HepG2 (cell line): ENCODE measurements at regions not wholly inside any gene's neighbourhood (a gene's known extent, or its start where the extent isn't known, plus 50 kb on each side); places are given as distances from the start of the nearest gene placed in this dataset.
"Not testable (repeated sequence)": the region's sequence is repeated elsewhere in the genome, so short reads cannot be mapped to it uniquely, and the experiment has no call there.

Experiments
- ATAC-seq: fragments of 200-7000 bp; cut with Tn5 transposase; 3 replicates; pipeline ENCODE4 v1.9.1; 2020; ENCODE audit warnings: mild to moderate bottlenecking, moderate library complexity
- BruUV-seq: library from RNA; stranded (reverse); fragments of 400-500 nt; replicated peaks from 2 replicates; lab custom pipeline; 2021; lab: Mats Ljungman, UMichigan
- CTCF ChIA-PET: fragments of 300-600 bp; formaldehyde crosslinking; extraction: SDS; loops from one replicate; lab custom pipeline; 2021; ENCODE audit warnings: low total read pairs, inconsistent platforms, low intra/inter-chr PET ratio; lab: Yijun Ruan, JAX
- POLR2A ChIA-PET: fragments of 350-600 bp; sonication (Branson Sonifier 250); formaldehyde crosslinking; loops from one replicate; lab custom pipeline; 2020; ENCODE audit warnings: antibody characterized with exemption, inconsistent platforms; lab: Yijun Ruan, JAX
- DNase-seq: peaks from one replicate; pipeline ENCODE4 v3.0.0-alpha.2; 2015; ENCODE audit warnings: low spot score
- FAIRE-seq: peaks from 3 replicates; lab custom pipeline; 2011; peaks lifted over from hg19 to GRCh38; lab: Jason Lieb, UNC
- H2AFZ ChIP-seq: one replicate; pipeline ENCODE4 v1.6.1; 2011; ENCODE audit warnings: low read length, inconsistent platforms
- H3K27ac ChIP-seq: fragments of 300-600 bp; 3 replicates; pipeline ENCODE4 v1.8.0; 2011; ENCODE audit warnings: mixed run types, mild to moderate bottlenecking, mixed read lengths, low read length, inconsistent platforms; ENCODE audit not compliant: insufficient read depth; ENCODE audit errors: extremely low read length
- H3K27me3 ChIP-seq, 2 experiments: fragments of 200-600 bp in 1 of 2; 2 replicates in 1 of 2; 3 replicates in 1 of 2; pipeline versions ENCODE4 v1.6.0 to v1.8.0; 2011; ENCODE audit warnings: low read length in 2 of 2, mild to moderate bottlenecking in 2 of 2, moderate library complexity in 2 of 2, inconsistent platforms in 1 of 2; ENCODE audit not compliant: insufficient read depth in 2 of 2, control insufficient read depth in 1 of 2
- H3K36me3 ChIP-seq, 2 experiments: fragments of 200-600 bp in 1 of 2; replicated peaks in 1 of 2; 2 replicates in 1 of 2; 3 replicates in 1 of 2; pipeline versions ENCODE4 v1.5.1 to v1.8.0; 2011; ENCODE audit warnings: low read length in 2 of 2, inconsistent platforms in 1 of 2; ENCODE audit not compliant: insufficient read depth in 2 of 2, control insufficient read depth in 1 of 2
- H3K4me1 ChIP-seq: 2 replicates; pipeline ENCODE4 v1.5.1; 2012; ENCODE audit warnings: low read length, inconsistent platforms; ENCODE audit not compliant: insufficient read depth
- H3K4me2 ChIP-seq: 2 replicates; pipeline ENCODE4 v1.6.0; 2011; ENCODE audit warnings: low read depth, low read length, inconsistent platforms
- H3K4me3 ChIP-seq, 3 experiments: fragments of 200-600 bp in 1 of 3; sonication (generic), shearing (Covaris generic) in 1 of 3; replicated peaks in 1 of 3; 2 replicates each; pipeline ENCODE4 v1.5.1; 2011 to 2016; ENCODE audit warnings: low read length in 3 of 3, inconsistent platforms in 2 of 3, low read depth in 2 of 3, mild to moderate bottlenecking in 2 of 3, control low read depth in 1 of 3, mixed read lengths in 1 of 3; ENCODE audit not compliant: insufficient read depth in 1 of 3
- H3K79me2 ChIP-seq: one replicate; pipeline ENCODE4 v1.6.1; 2011; ENCODE audit warnings: low read length, inconsistent platforms; ENCODE audit not compliant: insufficient read depth
- H3K9ac ChIP-seq: 2 replicates; pipeline ENCODE4 v1.6.0; 2011; ENCODE audit warnings: mild to moderate bottlenecking, low read depth, low read length, inconsistent platforms; ENCODE audit not compliant: insufficient read depth
- H3K9me3 ChIP-seq: 2 replicates; pipeline ENCODE4 v1.5.1; 2012; ENCODE audit warnings: mild to moderate bottlenecking, low read length
- H4K20me1 ChIP-seq: 2 replicates; pipeline ENCODE4 v1.6.0; 2011; ENCODE audit warnings: inconsistent platforms, mild to moderate bottlenecking, low read length, moderate library complexity; ENCODE audit not compliant: insufficient read depth
- CHCHD3 ChIP-seq: sonication (generic); formaldehyde crosslinking; IDR thresholded peaks from 2 replicates; pipeline ENCODE4 v1.8.0; 2022; ENCODE audit warnings: mild to moderate bottlenecking, missing genetic modification reagents, moderate library complexity
- NONO ChIP-seq, 2 experiments: fragments of 450-650 bp in 1 of 2; sonication (generic) in 1 of 2; formaldehyde crosslinking in 1 of 2; IDR thresholded peaks in 1 of 2; conservative IDR thresholded peaks in 1 of 2; 2 replicates each; pipeline versions ENCODE4 v1.6.1 to v1.8.0; 2017 to 2022; ENCODE audit warnings: mild to moderate bottlenecking in 1 of 2, missing genetic modification reagents in 1 of 2, moderate library complexity in 1 of 2
- SCMH1 ChIP-seq: sonication (generic); formaldehyde crosslinking; IDR thresholded peaks from 2 replicates; pipeline ENCODE4 v1.9.0; 2021; ENCODE audit warnings: missing genetic modification reagents, mild to moderate bottlenecking, borderline replicate concordance
- SOX5 ChIP-seq: IDR thresholded peaks from 2 replicates; pipeline ENCODE4 v1.6.1; 2016; ENCODE audit warnings: borderline replicate concordance
- ZC3H4 ChIP-seq: sonication (generic); formaldehyde crosslinking; IDR thresholded peaks from 2 replicates; pipeline ENCODE4 v1.4.0; 2020; ENCODE audit warnings: missing genetic modification reagents, borderline replicate concordance
- ZNF772 ChIP-seq: sonication (generic); formaldehyde crosslinking; IDR thresholded peaks from 2 replicates; pipeline ENCODE4 v1.5.0; 2020; ENCODE audit warnings: mild to moderate bottlenecking, missing genetic modification reagents
- ZNF790 ChIP-seq: sonication (generic); formaldehyde crosslinking; IDR thresholded peaks from 2 replicates; pipeline ENCODE4 v1.8.0; 2022; ENCODE audit warnings: missing genetic modification reagents, mild to moderate bottlenecking, borderline replicate concordance
- WGBS: methylation state at CpG from one replicate; pipeline ENCODE4 v1.1.6; 2017; ENCODE audit warnings: low lambda C conversion rate; 5-methylcytosine and 5-hydroxymethylcytosine counted together
- in situ Hi-C: cut with HindIII; loops from 2 replicates; pipeline ENCODE4 v1.10.0; 2017; ENCODE audit warnings: low pct_unique_long_range_greater_than_20kb; ENCODE audit not compliant: extremely low pct_ligation_motif_present
- intact Hi-C: fragments of 100-400 bp; cut with micrococcal nuclease; formaldehyde crosslinking; loops from one replicate; pipeline ENCODE4 v1.10.0; 2022; ENCODE audit not compliant: unreplicated experiment
- TF ChIP-seq, protein P1 (sequence below): sonication (generic); formaldehyde crosslinking; IDR thresholded peaks from 2 replicates; pipeline ENCODE4 v1.4.0; 2020; ENCODE audit warnings: mild to moderate bottlenecking, missing genetic modification reagents
- TF ChIP-seq, protein P2 (sequence below): sonication (generic); formaldehyde crosslinking; IDR thresholded peaks from 2 replicates; pipeline ENCODE4 v1.5.0; 2020; ENCODE audit warnings: mild to moderate bottlenecking, missing genetic modification reagents
- TF ChIP-seq, protein P3 (sequence below): sonication (generic); formaldehyde crosslinking; IDR thresholded peaks from 2 replicates; pipeline ENCODE4 v1.5.1; 2020; ENCODE audit warnings: mild to moderate bottlenecking, missing genetic modification reagents

DNA sequence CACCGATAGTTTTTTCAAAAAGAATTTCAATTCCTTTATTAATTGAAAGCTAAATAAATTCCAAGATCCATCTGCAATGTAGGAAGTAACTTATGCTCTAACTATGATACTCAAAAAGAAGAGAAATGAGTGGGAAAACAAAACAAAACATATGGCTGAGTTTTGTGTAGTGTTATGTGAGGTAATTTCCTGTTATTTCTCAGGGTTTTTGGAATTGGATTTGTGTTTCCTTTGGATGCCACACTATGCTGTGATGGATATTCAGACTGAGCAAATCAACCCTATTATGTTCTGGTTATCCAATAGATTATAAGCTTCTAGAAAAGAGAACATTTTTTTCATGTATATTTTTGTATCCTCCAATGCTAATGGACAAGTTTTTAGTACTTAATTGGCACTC is 73.4 kb upstream of the RAPGEF2 start (continued):
- TF ChIP-seq ZNF772 (CRISPR knock-in tag) (no peak), NONO (IDR thresholded peaks at IDR 0.05) (no peak), NONO (CRISPR knock-in tag; conservative IDR thresholded peaks at IDR 0.05) (no peak), ZC3H4 (no peak), ZNF790 (CRISPR knock-in tag) (no peak), CHCHD3 (CRISPR knock-in tag) (no peak), SOX5 (no peak), SCMH1 (CRISPR knock-in tag) (no peak)
- TF ChIP-seq, protein P1, sequence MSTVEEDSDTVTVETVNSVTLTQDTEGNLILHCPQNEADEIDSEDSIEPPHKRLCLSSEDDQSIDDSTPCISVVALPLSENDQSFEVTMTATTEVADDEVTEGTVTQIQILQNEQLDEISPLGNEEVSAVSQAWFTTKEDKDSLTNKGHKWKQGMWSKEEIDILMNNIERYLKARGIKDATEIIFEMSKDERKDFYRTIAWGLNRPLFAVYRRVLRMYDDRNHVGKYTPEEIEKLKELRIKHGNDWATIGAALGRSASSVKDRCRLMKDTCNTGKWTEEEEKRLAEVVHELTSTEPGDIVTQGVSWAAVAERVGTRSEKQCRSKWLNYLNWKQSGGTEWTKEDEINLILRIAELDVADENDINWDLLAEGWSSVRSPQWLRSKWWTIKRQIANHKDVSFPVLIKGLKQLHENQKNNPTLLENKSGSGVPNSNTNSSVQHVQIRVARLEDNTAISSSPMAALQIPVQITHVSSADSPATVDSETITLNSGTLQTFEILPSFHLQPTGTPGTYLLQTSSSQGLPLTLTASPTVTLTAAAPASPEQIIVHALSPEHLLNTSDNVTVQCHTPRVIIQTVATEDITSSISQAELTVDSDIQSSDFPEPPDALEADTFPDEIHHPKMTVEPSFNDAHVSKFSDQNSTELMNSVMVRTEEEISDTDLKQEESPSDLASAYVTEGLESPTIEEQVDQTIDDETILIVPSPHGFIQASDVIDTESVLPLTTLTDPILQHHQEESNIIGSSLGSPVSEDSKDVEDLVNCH, result no peak
- TF ChIP-seq, protein P2, sequence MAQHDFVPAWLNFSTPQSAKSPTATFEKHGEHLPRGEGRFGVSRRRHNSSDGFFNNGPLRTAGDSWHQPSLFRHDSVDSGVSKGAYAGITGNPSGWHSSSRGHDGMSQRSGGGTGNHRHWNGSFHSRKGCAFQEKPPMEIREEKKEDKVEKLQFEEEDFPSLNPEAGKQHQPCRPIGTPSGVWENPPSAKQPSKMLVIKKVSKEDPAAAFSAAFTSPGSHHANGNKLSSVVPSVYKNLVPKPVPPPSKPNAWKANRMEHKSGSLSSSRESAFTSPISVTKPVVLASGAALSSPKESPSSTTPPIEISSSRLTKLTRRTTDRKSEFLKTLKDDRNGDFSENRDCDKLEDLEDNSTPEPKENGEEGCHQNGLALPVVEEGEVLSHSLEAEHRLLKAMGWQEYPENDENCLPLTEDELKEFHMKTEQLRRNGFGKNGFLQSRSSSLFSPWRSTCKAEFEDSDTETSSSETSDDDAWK (CRISPR knock-in tag), result no peak
- TF ChIP-seq, protein P3, sequence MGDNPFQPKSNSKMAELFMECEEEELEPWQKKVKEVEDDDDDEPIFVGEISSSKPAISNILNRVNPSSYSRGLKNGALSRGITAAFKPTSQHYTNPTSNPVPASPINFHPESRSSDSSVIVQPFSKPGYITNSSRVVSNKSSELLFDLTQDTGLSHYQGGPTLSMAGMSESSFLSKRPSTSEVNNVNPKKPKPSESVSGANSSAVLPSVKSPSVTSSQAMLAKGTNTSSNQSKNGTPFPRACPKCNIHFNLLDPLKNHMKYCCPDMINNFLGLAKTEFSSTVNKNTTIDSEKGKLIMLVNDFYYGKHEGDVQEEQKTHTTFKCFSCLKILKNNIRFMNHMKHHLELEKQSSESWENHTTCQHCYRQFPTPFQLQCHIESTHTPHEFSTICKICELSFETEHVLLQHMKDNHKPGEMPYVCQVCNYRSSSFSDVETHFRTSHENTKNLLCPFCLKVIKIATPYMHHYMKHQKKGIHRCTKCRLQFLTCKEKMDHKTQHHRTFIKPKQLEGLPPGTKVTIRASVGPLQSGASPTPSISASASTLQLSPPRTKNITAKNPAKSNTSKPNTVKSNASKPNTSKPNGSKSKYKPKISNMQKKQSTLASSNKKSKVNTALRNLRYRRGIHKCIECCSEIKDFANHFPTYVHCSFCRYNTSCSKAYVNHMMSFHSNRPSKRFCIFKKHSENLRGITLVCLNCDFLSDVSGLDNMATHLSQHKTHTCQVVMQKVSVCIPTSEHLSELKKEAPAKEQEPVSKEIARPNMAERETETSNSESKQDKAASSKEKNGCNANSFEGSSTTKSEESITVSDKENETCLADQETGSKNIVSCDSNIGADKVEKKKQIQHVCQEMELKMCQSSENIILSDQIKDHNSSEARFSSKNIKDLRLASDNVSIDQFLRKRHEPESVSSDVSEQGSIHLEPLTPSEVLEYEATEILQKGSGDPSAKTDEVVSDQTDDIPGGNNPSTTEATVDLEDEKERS (CRISPR knock-in tag), result no peak

DNA sequence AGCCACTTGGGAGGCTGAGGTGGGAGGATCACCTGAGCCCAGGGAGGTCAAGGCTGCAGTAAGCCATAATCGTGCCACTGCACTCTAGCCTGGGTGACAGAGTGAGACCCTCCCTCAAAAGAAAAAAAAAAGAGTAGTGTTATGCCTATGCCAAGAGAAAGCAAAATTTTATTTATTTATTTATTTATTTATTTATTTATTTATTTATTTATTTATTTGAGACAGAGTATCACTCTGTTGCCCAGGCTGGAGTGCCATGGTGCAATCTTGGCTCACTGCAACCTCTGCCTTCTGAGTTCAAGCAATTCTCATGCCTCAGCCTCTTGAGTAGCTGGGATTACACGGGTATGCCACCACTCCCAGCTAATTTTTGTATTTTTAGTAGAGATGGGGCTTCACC is 72.6 kb upstream of the RAPGEF2 start:
- in situ Hi-C loops, H3K36me3 ChIP-seq, H2AFZ ChIP-seq, H3K27ac ChIP-seq, H3K4me2 ChIP-seq, BruUV-seq, FAIRE-seq, POLR2A ChIA-PET, ATAC-seq, CTCF ChIA-PET, H3K4me3 ChIP-seq, H3K9ac ChIP-seq, H3K9me3 ChIP-seq, H3K27me3 ChIP-seq, intact Hi-C loops, DNase-seq, H3K79me2 ChIP-seq, H4K20me1 ChIP-seq, H3K4me1 ChIP-seq: not testable (repeated sequence)
- 13% methylated on average over 2 of the region's 2 CpGs for WGBS
